ENCODE measurements at regions not wholly inside any gene's neighbourhood (a gene's known extent, or its start where the extent isn't known, plus 50 kb on each side); places are given as distances from the start of the nearest gene placed in this dataset.

GRCh38 chr1:71147637-71148360 is 67.0 kb upstream of the ZRANB2 start:
- TF ChIP-seq, protein P1, sequence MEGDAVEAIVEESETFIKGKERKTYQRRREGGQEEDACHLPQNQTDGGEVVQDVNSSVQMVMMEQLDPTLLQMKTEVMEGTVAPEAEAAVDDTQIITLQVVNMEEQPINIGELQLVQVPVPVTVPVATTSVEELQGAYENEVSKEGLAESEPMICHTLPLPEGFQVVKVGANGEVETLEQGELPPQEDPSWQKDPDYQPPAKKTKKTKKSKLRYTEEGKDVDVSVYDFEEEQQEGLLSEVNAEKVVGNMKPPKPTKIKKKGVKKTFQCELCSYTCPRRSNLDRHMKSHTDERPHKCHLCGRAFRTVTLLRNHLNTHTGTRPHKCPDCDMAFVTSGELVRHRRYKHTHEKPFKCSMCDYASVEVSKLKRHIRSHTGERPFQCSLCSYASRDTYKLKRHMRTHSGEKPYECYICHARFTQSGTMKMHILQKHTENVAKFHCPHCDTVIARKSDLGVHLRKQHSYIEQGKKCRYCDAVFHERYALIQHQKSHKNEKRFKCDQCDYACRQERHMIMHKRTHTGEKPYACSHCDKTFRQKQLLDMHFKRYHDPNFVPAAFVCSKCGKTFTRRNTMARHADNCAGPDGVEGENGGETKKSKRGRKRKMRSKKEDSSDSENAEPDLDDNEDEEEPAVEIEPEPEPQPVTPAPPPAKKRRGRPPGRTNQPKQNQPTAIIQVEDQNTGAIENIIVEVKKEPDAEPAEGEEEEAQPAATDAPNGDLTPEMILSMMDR (conservative IDR thresholded peaks at IDR 0.05 in 1 of 2, IDR thresholded peaks at IDR 0.05 in 1 of 2; ENCODE audit: extremely low read depth in 1 of 2, insufficient read depth in 1 of 2, low read depth in 1 of 2, low read length in 2 of 2) = no peak
- TF ChIP-seq EZH2 (IDR thresholded peaks at IDR 0.05; ENCODE audit: borderline replicate concordance, low read length) = no peak

Measured in mammary epithelial cell (primary cell).